CD14-positive monocyte (primary cell): ENCODE measurements at regions not wholly inside any gene's neighbourhood (a gene's known extent, or its start where the extent isn't known, plus 50 kb on each side); places are given as distances from the start of the nearest gene placed in this dataset.

ENCODE experiments used
- DNase-seq, 3 donors: peaks; one replicate each; pipeline ENCODE4 v3.0.0-alpha.2; 2011 to 2022
- H2AFZ ChIP-seq: 2 replicates; pipeline ENCODE4 v1.6.0; 2012; ENCODE audit warnings: mild to moderate bottlenecking, low read depth, low read length, inconsistent platforms; ENCODE audit not compliant: insufficient read depth, poor library complexity, severe bottlenecking
- H3K27ac ChIP-seq, 2 donors: 1 replicate in 1 of 2; 2 replicates in 1 of 2; pipeline ENCODE4 v1.5.1; 2012 to 2013; ENCODE audit warnings: low read length in 2 of 2, control low read depth in 1 of 2, inconsistent platforms in 1 of 2, low read depth in 1 of 2, mild to moderate bottlenecking in 1 of 2
- H3K27me3 ChIP-seq, 2 donors: one replicate each; pipeline versions ENCODE4 v1.6.0 to v1.6.1; 2011 to 2013; ENCODE audit warnings: low read length in 2 of 2; ENCODE audit not compliant: control insufficient read depth in 2 of 2, insufficient read depth in 2 of 2
- H3K36me3 ChIP-seq, 2 donors: replicated peaks in 1 of 2; 1 replicate in 1 of 2; 2 replicates in 1 of 2; pipeline versions ENCODE4 v1.5.1 to v1.6.1; 2012 to 2013; ENCODE audit warnings: low read length in 2 of 2, control low read depth in 1 of 2, inconsistent platforms in 1 of 2, mild to moderate bottlenecking in 1 of 2; ENCODE audit not compliant: insufficient read depth in 2 of 2, control insufficient read depth in 1 of 2
- H3K4me1 ChIP-seq, 2 donors: 1 replicate in 1 of 2; 2 replicates in 1 of 2; pipeline versions ENCODE4 v1.5.1 to v1.6.1; 2012 to 2013; ENCODE audit warnings: low read length in 2 of 2, control low read depth in 1 of 2, inconsistent platforms in 1 of 2, mild to moderate bottlenecking in 1 of 2, moderate library complexity in 1 of 2; ENCODE audit not compliant: insufficient read depth in 2 of 2, control insufficient read depth in 1 of 2
- H3K4me2 ChIP-seq: replicated peaks from 2 replicates; pipeline ENCODE3; 2012; ENCODE audit warnings: low read length, moderate library complexity, mild to moderate bottlenecking; ENCODE audit not compliant: poor library complexity, severe bottlenecking; ENCODE audit errors: extremely low read depth
- H3K4me3 ChIP-seq, 3 experiments: fragments of 200-600 bp in 1 of 3; sonication (generic) in 1 of 3; replicated peaks in 1 of 3; 1 replicate in 2 of 3; 2 replicates in 1 of 3; pipeline ENCODE4 v1.5.1; 2011 to 2013; ENCODE audit warnings: low read length in 3 of 3, mild to moderate bottlenecking in 3 of 3, control low read depth in 2 of 3, low read depth in 2 of 3, inconsistent platforms in 1 of 3, moderate library complexity in 1 of 3
- H3K79me2 ChIP-seq: 2 replicates; pipeline ENCODE4 v1.6.0; 2012; ENCODE audit warnings: mild to moderate bottlenecking, control low read depth, inconsistent platforms, low read length, moderate library complexity; ENCODE audit not compliant: insufficient read depth
- H3K9ac ChIP-seq: 2 replicates; pipeline ENCODE4 v1.6.0; 2017; ENCODE audit warnings: low read length, mild to moderate bottlenecking; ENCODE audit not compliant: insufficient read depth, poor library complexity, severe bottlenecking
- H3K9me3 ChIP-seq, 2 donors: replicated peaks in 1 of 2; 1 replicate in 1 of 2; 2 replicates in 1 of 2; pipeline versions ENCODE4 v1.5.1 to v1.6.1; 2012 to 2013; ENCODE audit warnings: low read length in 2 of 2, control low read depth in 1 of 2; ENCODE audit not compliant: control insufficient read depth in 1 of 2, insufficient read depth in 1 of 2
- H4K20me1 ChIP-seq: 2 replicates; pipeline ENCODE4 v1.6.0; 2012; ENCODE audit warnings: mild to moderate bottlenecking, low read length, control low read depth, moderate library complexity; ENCODE audit not compliant: insufficient read depth
- H3K27ac Mint-ChIP-seq, 7 donors: one replicate each; pipeline ENCODE4 v1.8.0; 2020; ENCODE audit warnings: mild to moderate bottlenecking in 7 of 7, mixed read lengths in 7 of 7, moderate library complexity in 6 of 7, inconsistent platforms in 2 of 7
- H3K27me3 Mint-ChIP-seq, 3 donors: one replicate each; pipeline ENCODE4 v1.8.0; 2021 to 2022; ENCODE audit warnings: low read depth in 3 of 3, mild to moderate bottlenecking in 3 of 3, mixed read lengths in 3 of 3, moderate library complexity in 3 of 3, inconsistent platforms in 1 of 3
- H3K36me3 Mint-ChIP-seq, 2 donors: one replicate each; pipeline ENCODE4 v1.8.0; 2020; ENCODE audit warnings: mixed read lengths in 2 of 2, inconsistent platforms in 1 of 2, mild to moderate bottlenecking in 1 of 2
- H3K4me1 Mint-ChIP-seq: one replicate; pipeline ENCODE4 v1.8.0; 2020; ENCODE audit warnings: mild to moderate bottlenecking, mixed read lengths
- H3K4me3 Mint-ChIP-seq, 2 donors: one replicate each; pipeline ENCODE4 v1.8.0; 2020; ENCODE audit warnings: mild to moderate bottlenecking in 2 of 2, mixed read lengths in 2 of 2, moderate library complexity in 1 of 2
- H3K9me3 Mint-ChIP-seq, 7 donors: one replicate each; pipeline ENCODE4 v1.8.0; 2020 to 2022; ENCODE audit warnings: mixed read lengths in 7 of 7, mild to moderate bottlenecking in 6 of 7, moderate library complexity in 6 of 7, inconsistent platforms in 2 of 7
- WGBS: methylation state at CpG from one replicate; pipeline ENCODE4 v1.1.5; 2013; ENCODE audit warnings: missing lambda C conversion rate; ENCODE audit not compliant: insufficient coverage; 5-methylcytosine and 5-hydroxymethylcytosine counted together
- intact Hi-C, 2 donors: fragments of 100-400 bp; cut with micrococcal nuclease; formaldehyde crosslinking; loops; one replicate each; pipeline versions ENCODE4 v1.15.0 to v1.15.1; 2023
- TF ChIP-seq, protein P1 (sequence below): fragments of 200-600 bp; IDR thresholded peaks from one replicate; pipeline ENCODE4 v1.8.0; 2022; ENCODE audit warnings: antibody characterized with exemption, mild to moderate bottlenecking

DNA sequence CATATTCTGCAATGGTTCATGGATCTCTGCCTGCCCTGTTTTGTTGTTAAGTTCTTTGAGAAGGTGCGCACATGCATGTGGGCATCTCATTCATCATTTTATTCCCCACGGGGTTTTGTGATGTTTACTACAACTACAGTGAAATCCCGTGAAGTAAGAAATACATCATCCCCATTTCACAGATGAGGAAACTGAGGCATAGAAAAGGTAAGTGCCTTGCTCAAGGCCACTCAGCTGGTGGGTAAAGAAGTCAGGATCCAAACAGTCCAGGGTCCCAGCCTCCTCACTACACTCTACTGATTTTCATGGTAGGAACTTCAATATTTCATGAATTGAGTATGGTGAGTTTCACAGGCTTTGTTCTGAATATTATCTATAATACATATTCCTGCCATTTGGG lies 72.6 kb downstream of the CYP26A1 start:
- peaks cover 35% of the 10 kb centered on the region for H3K4me1 Mint-ChIP-seq
- no peaks in the 10 kb centered on the region for H4K20me1 ChIP-seq
- no peaks in the 10 kb centered on the region for H3K79me2 ChIP-seq
- H3K27me3 Mint-ChIP-seq = peaks cover 24 to 42% (median 37%) of the 10 kb centered on the region in 3 donors
- no peak overlapping the region for H3K27ac Mint-ChIP-seq
- H2AFZ ChIP-seq = no peak overlapping the region
- intact Hi-C loops = no loop called here
- H3K27me3 ChIP-seq = peaks cover 24 to 31% of the 10 kb centered on the region in 2 donors
- no peak for DNase-seq
- H3K4me3 ChIP-seq = no peak overlapping the region
- H3K9ac ChIP-seq = no peak overlapping the region
- TF ChIP-seq, protein P1, sequence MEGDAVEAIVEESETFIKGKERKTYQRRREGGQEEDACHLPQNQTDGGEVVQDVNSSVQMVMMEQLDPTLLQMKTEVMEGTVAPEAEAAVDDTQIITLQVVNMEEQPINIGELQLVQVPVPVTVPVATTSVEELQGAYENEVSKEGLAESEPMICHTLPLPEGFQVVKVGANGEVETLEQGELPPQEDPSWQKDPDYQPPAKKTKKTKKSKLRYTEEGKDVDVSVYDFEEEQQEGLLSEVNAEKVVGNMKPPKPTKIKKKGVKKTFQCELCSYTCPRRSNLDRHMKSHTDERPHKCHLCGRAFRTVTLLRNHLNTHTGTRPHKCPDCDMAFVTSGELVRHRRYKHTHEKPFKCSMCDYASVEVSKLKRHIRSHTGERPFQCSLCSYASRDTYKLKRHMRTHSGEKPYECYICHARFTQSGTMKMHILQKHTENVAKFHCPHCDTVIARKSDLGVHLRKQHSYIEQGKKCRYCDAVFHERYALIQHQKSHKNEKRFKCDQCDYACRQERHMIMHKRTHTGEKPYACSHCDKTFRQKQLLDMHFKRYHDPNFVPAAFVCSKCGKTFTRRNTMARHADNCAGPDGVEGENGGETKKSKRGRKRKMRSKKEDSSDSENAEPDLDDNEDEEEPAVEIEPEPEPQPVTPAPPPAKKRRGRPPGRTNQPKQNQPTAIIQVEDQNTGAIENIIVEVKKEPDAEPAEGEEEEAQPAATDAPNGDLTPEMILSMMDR = no peak
- H3K9me3 ChIP-seq = peaks cover 0 to 3% of the 10 kb centered on the region in 2 donors
- H3K4me3 Mint-ChIP-seq = no peak overlapping the region
- peaks cover 0 to 9% (median 5%) of the 10 kb centered on the region in 7 donors for H3K9me3 Mint-ChIP-seq
- H3K4me1 ChIP-seq = peaks cover 30 to 35% of the 10 kb centered on the region in 2 donors
- H3K4me2 ChIP-seq = no peak overlapping the region
- H3K27ac ChIP-seq = no peak overlapping the region
- H3K36me3 ChIP-seq = no peaks in the 10 kb centered on the region
- WGBS = 100% methylated on average over 1 of the region's 3 CpGs
- H3K36me3 Mint-ChIP-seq = no peaks in the 10 kb centered on the region

DNA sequence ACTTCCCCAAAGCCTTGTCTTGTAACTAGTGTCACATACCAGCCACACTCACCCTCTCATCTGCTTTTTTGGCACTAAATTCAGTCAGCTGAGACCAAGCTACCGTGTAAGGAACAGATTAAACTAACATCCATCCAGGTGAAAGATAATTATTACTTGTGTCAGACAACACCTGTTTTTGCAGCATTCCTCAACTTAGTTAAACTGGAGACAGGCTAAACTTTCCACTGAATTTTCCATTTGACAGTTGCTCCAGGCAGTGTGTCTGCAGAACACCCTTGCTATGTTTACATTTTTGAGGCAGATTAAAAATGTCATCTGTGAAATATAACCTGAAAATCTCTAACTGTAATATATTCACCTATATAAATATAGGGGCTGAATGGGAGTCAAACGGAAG lies 73.6 kb downstream of the CYP26A1 start:
- TF ChIP-seq, protein P1 = no peak
- Histone ChIP-seq H3K79me2 (no peaks in the 10 kb centered on the region), H4K20me1 (no peaks in the 10 kb centered on the region), H3K27ac (no peak overlapping the region), H3K27me3 (peaks cover 24 to 31% of the 10 kb centered on the region in 2 donors), H3K4me2 (no peak overlapping the region), H3K36me3 (no peaks in the 10 kb centered on the region), H3K9ac (no peak overlapping the region), H3K4me3 (no peak overlapping the region), H2AFZ (no peak overlapping the region), H3K9me3 (peaks cover 0 to 3% of the 10 kb centered on the region in 2 donors), H3K4me1 (peaks cover 31 to 36% of the 10 kb centered on the region in 2 donors)
- no peak for DNase-seq
- Mint-ChIP-seq H3K36me3 (no peaks in the 10 kb centered on the region), H3K27me3 (peaks cover 23 to 40% (median 35%) of the 10 kb centered on the region in 3 donors), H3K4me1 (peaks cover 37% of the 10 kb centered on the region), H3K9me3 (peaks cover 0 to 9% (median 4%) of the 10 kb centered on the region in 7 donors), H3K4me3 (peak overlapping the region in 1 of 2 donors; percentile 19), H3K27ac (no peak overlapping the region)
- intact Hi-C loops = no loop called here
- WGBS = 83% methylated on average over 2 of the region's 2 CpGs
